Right lobe of liver (tissue), 4 donors: ENCODE measurements at regions not wholly inside any gene's neighbourhood (a gene's known extent, or its start where the extent isn't known, plus 50 kb on each side); places are given as distances from the start of the nearest gene placed in this dataset.

Experiments
- POLR2A ChIP-seq: fragments of 450-650 bp; IDR thresholded peaks from one replicate; pipeline ENCODE4 v1.6.1; 2017; ENCODE audit warnings: antibody characterized with exemption, mild to moderate bottlenecking
- TF ChIP-seq, protein P1 (sequence below), 4 donors: fragments of 200-600 bp in 3 of 4; fragments of 450-650 bp in 1 of 4; IDR thresholded peaks; one replicate each; pipeline versions ENCODE4 v1.5.1 to v1.8.0; 2016 to 2022; ENCODE audit warnings: antibody characterized with exemption in 4 of 4, mild to moderate bottlenecking in 2 of 4
- donor health status: DM: no; HTN: no; CAD: no.
- donor health status: DM: no; HTN: no; CAD: no.
- donor health status: DM: no; HTN: yes; CAD: no.

DNA sequence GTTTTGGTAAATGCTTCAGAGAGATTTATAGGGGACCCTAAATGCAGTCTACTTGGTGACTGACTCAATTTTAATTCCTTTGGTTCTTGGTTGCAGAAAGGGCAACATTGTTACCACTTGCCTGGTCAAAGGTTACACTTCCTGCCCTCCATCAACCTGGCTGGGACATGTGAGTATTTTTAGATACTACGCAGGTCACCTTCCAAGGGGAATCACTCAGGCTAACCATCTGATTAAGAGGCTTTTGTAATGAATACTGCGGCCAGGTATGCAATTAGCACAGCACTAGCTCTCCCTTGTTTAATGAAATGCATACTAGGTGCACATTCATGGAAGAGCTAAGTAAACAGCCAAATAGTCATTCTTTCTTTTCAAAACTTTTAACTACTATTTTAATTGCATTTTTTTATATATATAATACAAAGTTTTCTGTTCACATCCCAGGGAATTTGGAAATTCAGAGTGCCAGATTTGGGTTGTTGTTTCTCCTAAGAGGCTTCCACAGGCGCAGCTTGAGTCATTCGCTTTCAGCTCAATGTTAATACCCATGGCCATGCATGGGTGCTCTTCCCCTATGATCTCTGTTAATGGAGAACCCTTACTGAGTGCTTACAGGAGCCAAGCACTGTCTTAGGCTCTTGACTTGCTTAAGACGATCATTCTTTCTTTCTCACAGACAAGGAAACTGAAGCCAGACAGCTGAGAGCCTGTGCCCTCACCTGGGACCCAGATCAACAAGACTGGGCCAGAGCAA lies 152.2 kb downstream of the MTX2 start:
- TF ChIP-seq, protein P1, sequence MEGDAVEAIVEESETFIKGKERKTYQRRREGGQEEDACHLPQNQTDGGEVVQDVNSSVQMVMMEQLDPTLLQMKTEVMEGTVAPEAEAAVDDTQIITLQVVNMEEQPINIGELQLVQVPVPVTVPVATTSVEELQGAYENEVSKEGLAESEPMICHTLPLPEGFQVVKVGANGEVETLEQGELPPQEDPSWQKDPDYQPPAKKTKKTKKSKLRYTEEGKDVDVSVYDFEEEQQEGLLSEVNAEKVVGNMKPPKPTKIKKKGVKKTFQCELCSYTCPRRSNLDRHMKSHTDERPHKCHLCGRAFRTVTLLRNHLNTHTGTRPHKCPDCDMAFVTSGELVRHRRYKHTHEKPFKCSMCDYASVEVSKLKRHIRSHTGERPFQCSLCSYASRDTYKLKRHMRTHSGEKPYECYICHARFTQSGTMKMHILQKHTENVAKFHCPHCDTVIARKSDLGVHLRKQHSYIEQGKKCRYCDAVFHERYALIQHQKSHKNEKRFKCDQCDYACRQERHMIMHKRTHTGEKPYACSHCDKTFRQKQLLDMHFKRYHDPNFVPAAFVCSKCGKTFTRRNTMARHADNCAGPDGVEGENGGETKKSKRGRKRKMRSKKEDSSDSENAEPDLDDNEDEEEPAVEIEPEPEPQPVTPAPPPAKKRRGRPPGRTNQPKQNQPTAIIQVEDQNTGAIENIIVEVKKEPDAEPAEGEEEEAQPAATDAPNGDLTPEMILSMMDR (IDR thresholded peaks at IDR 0.05), result no peak
- TF ChIP-seq POLR2A, result no peak
